Tibial nerve (tissue), 4 donors: ENCODE measurements at regions not wholly inside any gene's neighbourhood (a gene's known extent, or its start where the extent isn't known, plus 50 kb on each side); places are given as distances from the start of the nearest gene placed in this dataset.

Source experiments
- DNase-seq, 2 donors: peaks; one replicate each; pipeline ENCODE4 v3.0.0-alpha.2; 2019; ENCODE audit warnings: low spot score in 2 of 2
- H3K27ac ChIP-seq, 4 donors: fragments of 200-600 bp; sonication (generic) in 3 of 4; one replicate each; pipeline ENCODE4 v1.5.1; 2017 to 2019; ENCODE audit warnings: mild to moderate bottlenecking in 1 of 4
- H3K27me3 ChIP-seq, 2 donors: fragments of 200-600 bp; sonication (generic) in 1 of 2; one replicate each; pipeline versions ENCODE4 v1.5.1 to v1.6.0; 2017 to 2019
- H3K36me3 ChIP-seq, 3 donors: fragments of 200-600 bp; sonication (generic); one replicate each; pipeline ENCODE4 v1.5.1; 2018 to 2019
- H3K4me1 ChIP-seq, 4 donors: fragments of 200-600 bp; sonication (generic) in 3 of 4; one replicate each; pipeline ENCODE4 v1.5.1; 2017 to 2019
- H3K4me3 ChIP-seq, 4 donors: fragments of 200-600 bp; sonication (generic) in 3 of 4; one replicate each; pipeline ENCODE4 v1.5.1; 2017 to 2019; ENCODE audit warnings: mild to moderate bottlenecking in 1 of 4, moderate library complexity in 1 of 4
- H3K9me3 ChIP-seq, 4 donors: fragments of 200-600 bp; sonication (generic) in 3 of 4; one replicate each; pipeline ENCODE4 v1.5.1; 2017 to 2019
- CTCF ChIP-seq, 5 experiments: fragments of 200-600 bp in 3 of 5; fragments of 450-650 bp in 2 of 5; sonication (generic) in 3 of 5; IDR thresholded peaks; one replicate each; pipeline ENCODE4 v1.5.1; 2016 to 2019; ENCODE audit warnings: antibody characterized with exemption in 5 of 5, mild to moderate bottlenecking in 3 of 5, moderate library complexity in 2 of 5
- EP300 ChIP-seq, 2 donors: sonication (generic); formaldehyde crosslinking; IDR thresholded peaks; one replicate each; pipeline ENCODE4 v1.6.1; 2017; ENCODE audit warnings: antibody characterized with exemption in 2 of 2, mild to moderate bottlenecking in 1 of 2
- POLR2A ChIP-seq, 2 donors: fragments of 450-650 bp; IDR thresholded peaks; one replicate each; pipeline ENCODE4 v1.6.1; 2017; ENCODE audit warnings: antibody characterized with exemption in 2 of 2, mild to moderate bottlenecking in 2 of 2, moderate library complexity in 2 of 2
- WGBS, 2 donors: methylation state at CpG; one replicate each; pipeline ENCODE4 v1.1.5; 2018; 5-methylcytosine and 5-hydroxymethylcytosine counted together

DNA sequence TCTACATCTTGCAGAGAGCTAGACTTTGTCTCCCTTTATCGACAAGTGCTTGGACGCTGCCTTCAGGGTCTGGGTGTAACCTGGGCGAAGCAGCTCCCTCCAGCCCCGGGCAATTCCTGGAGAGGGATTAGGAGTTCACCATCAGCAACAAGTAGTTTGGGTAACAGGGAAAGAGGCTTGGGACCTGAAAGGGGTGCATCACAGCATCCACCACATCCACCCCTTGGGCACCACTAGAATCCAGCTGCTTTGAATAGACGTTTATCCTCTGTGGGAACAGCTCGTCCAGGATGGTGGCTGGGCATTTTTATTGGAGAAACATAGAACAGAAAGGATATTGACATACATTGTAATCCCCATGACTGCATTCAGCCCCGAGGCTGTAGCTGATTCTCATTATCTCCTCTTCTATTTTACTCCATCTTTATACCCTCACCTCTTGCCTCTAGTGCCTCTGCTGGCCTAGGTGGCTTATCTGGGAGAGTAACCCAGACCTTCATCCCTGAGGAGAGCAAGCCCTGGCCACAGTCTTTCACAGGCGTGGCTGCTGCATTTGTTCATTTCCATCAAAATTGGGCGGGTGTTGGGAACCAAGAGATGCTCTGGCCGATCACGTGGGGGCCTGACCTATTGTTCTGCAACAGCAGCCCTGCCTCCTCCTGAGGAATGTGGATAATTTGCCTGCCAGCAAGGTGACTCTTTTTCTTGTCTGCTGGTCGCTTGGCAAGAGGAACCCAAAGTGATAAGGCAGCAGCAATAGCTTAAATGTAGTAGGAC, 109.2 kb upstream of the RALGAPA2 start:
- 63 to 66% methylated on average over 12 of the region's 12 CpGs for WGBS, 2 donors
- H3K36me3 ChIP-seq: no peaks in the 10 kb centered on the region
- H3K27me3 ChIP-seq: peaks cover 0 to 9% of the 10 kb centered on the region in 2 donors
- peaks cover 0 to 7% (median 0%) of the 10 kb centered on the region in 4 donors for H3K4me1 ChIP-seq
- no peak overlapping the region for H3K27ac ChIP-seq
- no peaks in the 10 kb centered on the region for H3K9me3 ChIP-seq
- DNase-seq: no peak
- no peak overlapping the region for H3K4me3 ChIP-seq
- TF ChIP-seq EP300 (IDR thresholded peaks at IDR 0.05): no peak
- no peak for TF ChIP-seq CTCF (IDR thresholded peaks at IDR 0.05)
- TF ChIP-seq POLR2A (IDR thresholded peaks at IDR 0.05): no peak

DNA sequence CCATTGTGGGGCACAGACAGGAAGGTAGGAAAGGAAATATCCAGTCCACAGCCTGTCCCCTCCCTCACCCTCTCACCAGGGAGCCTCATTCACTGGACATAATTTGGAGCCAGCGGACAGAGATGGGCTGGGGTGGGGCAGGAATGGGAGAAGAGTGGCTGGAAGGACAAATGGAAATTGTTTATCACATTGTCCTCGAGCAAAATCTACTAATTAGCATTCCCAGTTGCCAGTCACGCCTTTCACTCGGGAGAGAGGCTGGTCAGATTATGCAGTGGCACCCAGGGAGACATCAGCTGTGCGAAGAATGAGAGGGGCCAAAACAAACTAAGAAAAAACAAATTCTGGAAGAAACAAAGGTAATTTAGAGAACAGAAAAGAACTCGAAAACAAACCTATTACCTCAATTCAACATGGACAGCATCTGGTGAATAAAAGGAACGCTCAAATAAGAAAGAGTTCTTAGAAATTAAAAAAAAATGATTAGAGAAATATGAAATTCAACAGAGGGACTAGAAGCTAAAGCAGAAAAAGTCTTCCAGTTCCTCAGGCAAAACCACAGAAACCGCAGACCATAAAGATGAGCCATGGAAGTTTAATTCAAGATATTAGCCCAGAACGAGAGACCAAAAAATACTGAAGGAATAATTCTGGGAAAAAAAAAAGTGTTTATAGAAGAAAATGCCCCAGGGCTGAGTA, 108.5 kb upstream of the RALGAPA2 start:
- no peak for DNase-seq
- Histone ChIP-seq H3K27me3 (peaks cover 0 to 4% of the 10 kb centered on the region in 2 donors), H3K36me3 (no peaks in the 10 kb centered on the region), H3K4me1 (peaks cover 0 to 7% (median 0%) of the 10 kb centered on the region in 4 donors), H3K9me3 (no peaks in the 10 kb centered on the region), H3K27ac (no peak overlapping the region), H3K4me3 (no peak overlapping the region)
- 40% methylated on average over 8 to 9 of the region's 9 CpGs for WGBS, 2 donors
- no peak for TF ChIP-seq POLR2A (IDR thresholded peaks at IDR 0.05)
- TF ChIP-seq EP300 (IDR thresholded peaks at IDR 0.05): no peak
- no peak for TF ChIP-seq CTCF (IDR thresholded peaks at IDR 0.05)

DNA sequence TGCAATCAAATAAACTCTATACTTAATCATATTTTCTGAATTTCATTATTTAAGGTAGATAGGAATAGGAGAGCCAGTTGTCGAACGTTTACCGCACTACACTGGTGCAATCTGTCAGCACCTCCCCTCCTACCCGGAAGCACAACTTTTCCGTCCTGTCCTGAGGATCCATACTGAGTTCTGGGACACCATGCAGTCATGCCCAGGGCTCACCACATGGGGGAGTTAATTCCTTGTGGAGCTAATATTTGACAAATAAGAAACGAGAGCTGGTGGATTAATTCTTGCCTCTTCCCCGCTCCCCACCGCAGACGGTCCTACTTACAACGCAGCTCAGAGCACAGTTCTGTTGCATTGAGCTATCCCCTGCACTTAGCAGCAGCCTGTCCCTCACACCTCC, 107.7 kb upstream of the RALGAPA2 start:
- no peaks in the 10 kb centered on the region for H3K27me3 ChIP-seq
- H3K4me3 ChIP-seq: no peak overlapping the region
- no peaks in the 10 kb centered on the region for H3K9me3 ChIP-seq
- TF ChIP-seq EP300 (IDR thresholded peaks at IDR 0.05): no peak
- no peak for TF ChIP-seq CTCF (IDR thresholded peaks at IDR 0.05)
- no peak for TF ChIP-seq POLR2A (IDR thresholded peaks at IDR 0.05)
- H3K27ac ChIP-seq: no peak overlapping the region
- peaks cover 0 to 5% (median 0%) of the 10 kb centered on the region in 4 donors for H3K4me1 ChIP-seq
- DNase-seq: no peak
- no peaks in the 10 kb centered on the region for H3K36me3 ChIP-seq
- WGBS, 2 donors: 64 to 67% methylated on average over 10 of the region's 10 CpGs

- Histone ChIP-seq H3K27me3 (no peaks in the 10 kb centered on the region), H3K27ac (no peak overlapping the region), H3K9me3 (no peaks in the 10 kb centered on the region), H3K4me3 (no peak overlapping the region), H3K4me1 (no peaks in the 10 kb centered on the region), H3K36me3 (no peaks in the 10 kb centered on the region)
- DNase-seq: no peak
- WGBS, 2 donors: 59 to 63% methylated on average over 4 of the region's 4 CpGs
- no peak for TF ChIP-seq EP300 (IDR thresholded peaks at IDR 0.05)
- no peak for TF ChIP-seq POLR2A (IDR thresholded peaks at IDR 0.05)
- TF ChIP-seq CTCF (IDR thresholded peaks at IDR 0.05): no peak
Measured at GRCh38 chr20:20816969-20817755, 104.7 kb upstream of the RALGAPA2 start.
